Effector memory CD8-positive, alpha-beta T cell (primary cell): ENCODE measurements at regions not wholly inside any gene's neighbourhood (a gene's known extent, or its start where the extent isn't known, plus 50 kb on each side); places are given as distances from the start of the nearest gene placed in this dataset.
"Not testable (repeated sequence)": the region's sequence is repeated elsewhere in the genome, so short reads cannot be mapped to it uniquely, and the experiment has no call there.

Experiments
- ATAC-seq: fragments of 150-1000 bp; cut with Tn5 transposase; replicated peaks from 2 replicates; pipeline ENCODE4 v1.10.0; 2021; ENCODE audit warnings: mild to moderate bottlenecking, moderate library complexity
- DNase-seq, 3 experiments: peaks; one replicate each; pipeline ENCODE4 v3.0.0; 2021
- H3K27ac Mint-ChIP-seq, 2 donors: one replicate each; pipeline ENCODE4 v1.8.0; 2022; ENCODE audit warnings: mild to moderate bottlenecking in 2 of 2, mixed read lengths in 2 of 2, moderate library complexity in 2 of 2
- H3K27me3 Mint-ChIP-seq, 2 donors: one replicate each; pipeline ENCODE4 v1.8.0; 2022; ENCODE audit warnings: mixed read lengths in 2 of 2
- H3K36me3 Mint-ChIP-seq: one replicate; pipeline ENCODE4 v1.8.0; 2022; ENCODE audit warnings: mild to moderate bottlenecking, moderate library complexity, mixed read lengths; ENCODE audit not compliant: insufficient read depth
- H3K4me1 Mint-ChIP-seq, 2 donors: one replicate each; pipeline ENCODE4 v1.8.0; 2022; ENCODE audit warnings: low read depth in 2 of 2, mixed read lengths in 2 of 2
- H3K4me3 Mint-ChIP-seq, 2 donors: one replicate each; pipeline ENCODE4 v1.8.0; 2022; ENCODE audit warnings: mild to moderate bottlenecking in 2 of 2, mixed read lengths in 2 of 2, moderate library complexity in 2 of 2
- H3K9me3 Mint-ChIP-seq, 2 donors: one replicate each; pipeline ENCODE4 v1.8.0; 2022; ENCODE audit warnings: mixed read lengths in 2 of 2

GRCh38 chr9:21626493-21626892 lies 144.4 kb upstream of the IFNE start:
- H3K4me1 Mint-ChIP-seq, result no peaks in the 10 kb centered on the region
- H3K27me3 Mint-ChIP-seq, result peaks cover 41 to 76% of the 10 kb centered on the region in 2 donors
- no peaks in the 10 kb centered on the region for H3K9me3 Mint-ChIP-seq
- H3K4me3 Mint-ChIP-seq, result no peak overlapping the region
- DNase-seq (no peak), ATAC-seq (no peak)
- no peak overlapping the region for H3K27ac Mint-ChIP-seq
- H3K36me3 Mint-ChIP-seq, result no peaks in the 10 kb centered on the region

DNA sequence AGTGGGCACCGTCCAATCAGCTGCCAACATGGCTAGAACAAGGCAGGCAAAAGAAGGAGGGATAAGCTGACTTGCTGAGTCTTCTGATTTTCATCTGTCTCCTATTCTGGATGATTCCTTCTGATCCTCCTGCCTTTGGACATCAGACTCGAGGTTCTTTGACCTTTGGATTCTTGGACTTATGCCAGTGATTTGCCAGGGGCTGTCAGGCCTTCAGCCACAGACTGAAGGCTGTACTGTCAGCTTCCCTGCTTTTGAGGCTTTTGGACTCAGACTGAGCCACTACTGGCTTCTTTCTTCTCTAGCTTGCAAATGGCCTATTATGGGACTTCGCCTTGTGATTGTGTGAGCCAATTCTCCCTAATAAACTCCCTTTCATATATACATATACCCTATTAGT lies 146.8 kb upstream of the IFNE start:
- not testable (repeated sequence) for DNase-seq, ATAC-seq, H3K27ac Mint-ChIP-seq, H3K4me1 Mint-ChIP-seq, H3K9me3 Mint-ChIP-seq, H3K36me3 Mint-ChIP-seq, H3K4me3 Mint-ChIP-seq
- H3K27me3 Mint-ChIP-seq, result peaks cover 40 to 58% of the 10 kb centered on the region in 2 donors

GRCh38 chr9:21634951-21635350 lies 152.8 kb upstream of the IFNE start:
- no peak for DNase-seq
- H3K27ac Mint-ChIP-seq, result no peak overlapping the region
- H3K27me3 Mint-ChIP-seq, result peaks cover 31 to 34% of the 10 kb centered on the region in 2 donors
- H3K4me3 Mint-ChIP-seq, result no peak overlapping the region
- ATAC-seq, result no peak
- H3K36me3 Mint-ChIP-seq, result peaks cover 3% of the 10 kb centered on the region
- no peaks in the 10 kb centered on the region for H3K9me3 Mint-ChIP-seq
- no peaks in the 10 kb centered on the region for H3K4me1 Mint-ChIP-seq

DNA sequence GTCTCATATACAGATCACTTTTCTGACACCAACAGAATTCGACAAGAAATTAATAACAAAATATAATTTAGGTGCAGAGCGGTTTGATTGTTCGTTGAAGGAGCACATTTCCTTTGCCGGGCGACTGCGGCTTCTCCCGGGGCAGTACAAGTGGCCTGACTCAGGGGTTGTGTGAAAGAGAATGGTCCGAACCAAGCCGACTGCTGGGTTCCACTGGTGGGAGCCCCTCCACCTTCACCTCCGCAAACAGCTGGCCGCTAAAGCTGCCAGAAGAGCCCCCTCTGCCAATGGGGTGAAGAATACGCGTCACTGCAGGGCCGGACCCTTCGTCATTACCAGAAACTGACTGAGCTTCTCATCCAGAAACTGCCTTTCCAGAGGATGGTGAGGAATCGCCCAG lies 156.0 kb upstream of the IFNE start:
- Mint-ChIP-seq H3K9me3 (no peaks in the 10 kb centered on the region), H3K4me3 (no peak overlapping the region), H3K27me3 (peaks cover 15 to 17% of the 10 kb centered on the region in 2 donors), H3K36me3 (peaks cover 3% of the 10 kb centered on the region), H3K4me1 (no peaks in the 10 kb centered on the region), H3K27ac (no peak overlapping the region)
- DNase-seq (no peak), ATAC-seq (no peak)

DNA sequence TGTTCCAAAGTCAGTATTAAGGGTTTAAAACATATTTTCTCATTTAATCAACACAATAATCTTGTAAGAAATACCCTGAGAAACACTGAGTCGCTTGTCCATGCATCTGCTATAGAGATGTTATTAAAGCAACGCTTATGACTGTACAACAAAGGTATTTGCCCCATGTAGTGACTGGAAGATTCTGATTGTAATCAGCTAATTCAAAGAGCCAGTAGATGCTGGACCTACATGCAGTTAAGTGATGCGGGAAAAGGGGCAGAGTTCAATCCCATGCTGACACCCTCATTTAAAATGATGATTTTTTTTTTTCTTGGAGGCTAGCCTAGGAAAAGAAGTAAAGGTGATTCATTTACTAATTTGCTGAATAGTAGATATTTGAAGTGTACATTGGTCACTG lies 149.3 kb upstream of the MTAP start:
- H3K36me3 Mint-ChIP-seq, result no peaks in the 10 kb centered on the region
- no peak for ATAC-seq
- peaks cover 49 to 55% of the 10 kb centered on the region in 2 donors for H3K27me3 Mint-ChIP-seq
- no peak overlapping the region for H3K4me3 Mint-ChIP-seq
- H3K4me1 Mint-ChIP-seq, result no peaks in the 10 kb centered on the region
- DNase-seq, result no peak
- H3K9me3 Mint-ChIP-seq, result peaks cover 5 to 11% of the 10 kb centered on the region in 2 donors
- H3K27ac Mint-ChIP-seq, result no peak overlapping the region

- peaks cover 44 to 55% of the 10 kb centered on the region in 2 donors for H3K27me3 Mint-ChIP-seq
- no peaks in the 10 kb centered on the region for H3K36me3 Mint-ChIP-seq
- no peak overlapping the region for H3K27ac Mint-ChIP-seq
- H3K4me1 Mint-ChIP-seq, result no peaks in the 10 kb centered on the region
- DNase-seq (no peak), ATAC-seq (no peak)
- no peak overlapping the region for H3K4me3 Mint-ChIP-seq
- peaks cover 5 to 7% of the 10 kb centered on the region in 2 donors for H3K9me3 Mint-ChIP-seq
Observed at GRCh38 chr9:21653589-21653988, 148.8 kb upstream of the MTAP start.

GRCh38 chr9:21656776-21657674 lies 145.4 kb upstream of the MTAP start:
- no peak for ATAC-seq
- peaks cover 18 to 42% of the 10 kb centered on the region in 2 donors for H3K27me3 Mint-ChIP-seq
- H3K4me3 Mint-ChIP-seq, result no peak overlapping the region
- H3K9me3 Mint-ChIP-seq, result no peaks in the 10 kb centered on the region
- H3K27ac Mint-ChIP-seq, result no peak overlapping the region
- no peaks in the 10 kb centered on the region for H3K36me3 Mint-ChIP-seq
- DNase-seq, result no peak
- no peaks in the 10 kb centered on the region for H3K4me1 Mint-ChIP-seq

- H3K9me3 Mint-ChIP-seq, result no peaks in the 10 kb centered on the region
- no peaks in the 10 kb centered on the region for H3K4me1 Mint-ChIP-seq
- DNase-seq (no peak), ATAC-seq (no peak)
- H3K27me3 Mint-ChIP-seq, result peaks cover 19 to 36% of the 10 kb centered on the region in 2 donors
- H3K36me3 Mint-ChIP-seq, result no peaks in the 10 kb centered on the region
- no peak overlapping the region for H3K27ac Mint-ChIP-seq
- H3K4me3 Mint-ChIP-seq, result no peak overlapping the region
Observed at GRCh38 chr9:21657966-21658667, 144.3 kb upstream of the MTAP start.

DNA sequence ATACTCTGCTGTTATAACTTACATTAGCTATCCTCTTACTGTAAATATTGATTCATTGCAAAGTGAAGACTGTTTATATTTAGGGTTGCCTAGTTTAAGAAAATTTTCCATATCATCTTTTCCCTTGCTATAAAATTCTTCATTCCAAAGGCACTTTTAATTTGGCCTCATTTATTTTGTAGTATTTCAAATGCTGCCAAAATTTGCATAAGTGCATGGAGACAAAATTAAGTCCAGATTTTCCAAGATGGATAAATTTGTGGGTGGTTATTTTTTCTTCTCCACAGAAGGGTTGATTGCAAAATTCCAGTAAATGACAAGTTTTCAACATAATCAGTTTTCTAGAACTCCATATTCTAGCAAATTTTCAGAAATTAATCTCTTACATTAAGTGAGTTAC lies 141.5 kb upstream of the MTAP start:
- Mint-ChIP-seq H3K27me3 (peaks cover 24 to 39% of the 10 kb centered on the region in 2 donors), H3K27ac (no peak overlapping the region), H3K4me1 (no peaks in the 10 kb centered on the region), H3K4me3 (no peak overlapping the region), H3K9me3 (no peaks in the 10 kb centered on the region), H3K36me3 (no peaks in the 10 kb centered on the region)
- ATAC-seq, result no peak
- no peak for DNase-seq

DNA sequence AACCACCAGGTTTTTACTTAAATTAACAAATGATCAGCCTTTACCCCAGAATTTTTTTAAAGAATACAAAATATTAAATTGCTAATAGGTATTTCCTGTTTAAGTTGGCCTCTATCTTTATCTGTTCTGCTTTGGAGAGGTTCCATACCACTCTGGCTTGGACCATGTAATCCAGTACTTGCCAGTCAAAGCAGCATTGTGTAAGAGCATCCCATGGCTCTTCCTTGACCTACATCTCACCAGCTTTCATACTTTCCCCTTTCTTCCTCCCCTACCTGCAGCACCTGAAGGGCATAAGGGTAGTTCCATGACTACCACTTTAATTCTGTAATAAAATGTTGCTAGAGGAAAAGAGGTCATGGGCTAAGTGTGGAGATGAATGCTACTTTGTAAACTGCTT lies 140.8 kb upstream of the MTAP start:
- ATAC-seq (no peak), DNase-seq (no peak)
- no peaks in the 10 kb centered on the region for H3K36me3 Mint-ChIP-seq
- H3K9me3 Mint-ChIP-seq, result no peaks in the 10 kb centered on the region
- H3K27me3 Mint-ChIP-seq, result peaks cover 24 to 32% of the 10 kb centered on the region in 2 donors
- no peak overlapping the region for H3K4me3 Mint-ChIP-seq
- H3K27ac Mint-ChIP-seq, result no peak overlapping the region
- no peaks in the 10 kb centered on the region for H3K4me1 Mint-ChIP-seq

DNA sequence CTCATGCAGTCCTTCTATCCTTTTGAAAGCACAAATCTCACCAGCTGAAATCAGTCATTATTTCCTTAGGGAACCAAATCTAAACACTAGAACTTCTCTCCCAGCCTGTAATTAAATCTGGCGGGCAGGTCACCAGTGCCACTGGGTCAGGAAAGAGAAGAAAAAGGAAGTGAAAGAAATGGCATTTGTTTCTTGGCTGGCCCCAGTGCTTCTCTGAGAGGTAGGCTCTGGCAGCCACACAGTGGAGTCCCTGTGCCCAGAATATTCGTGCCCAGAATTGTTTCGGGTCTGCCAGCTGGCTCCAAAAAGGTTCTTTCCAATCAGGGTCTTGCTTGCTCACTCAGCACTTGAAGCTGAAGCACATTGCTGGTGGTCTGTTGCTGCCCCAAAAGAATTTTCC lies 133.9 kb upstream of the MTAP start:
- DNase-seq, result no peak
- no peaks in the 10 kb centered on the region for H3K36me3 Mint-ChIP-seq
- H3K4me1 Mint-ChIP-seq, result peaks cover 4 to 7% of the 10 kb centered on the region in 2 donors
- no peaks in the 10 kb centered on the region for H3K9me3 Mint-ChIP-seq
- H3K4me3 Mint-ChIP-seq, result no peak overlapping the region
- H3K27ac Mint-ChIP-seq, result no peak overlapping the region
- ATAC-seq, result no peak
- H3K27me3 Mint-ChIP-seq, result peaks cover 9 to 16% of the 10 kb centered on the region in 2 donors

DNA sequence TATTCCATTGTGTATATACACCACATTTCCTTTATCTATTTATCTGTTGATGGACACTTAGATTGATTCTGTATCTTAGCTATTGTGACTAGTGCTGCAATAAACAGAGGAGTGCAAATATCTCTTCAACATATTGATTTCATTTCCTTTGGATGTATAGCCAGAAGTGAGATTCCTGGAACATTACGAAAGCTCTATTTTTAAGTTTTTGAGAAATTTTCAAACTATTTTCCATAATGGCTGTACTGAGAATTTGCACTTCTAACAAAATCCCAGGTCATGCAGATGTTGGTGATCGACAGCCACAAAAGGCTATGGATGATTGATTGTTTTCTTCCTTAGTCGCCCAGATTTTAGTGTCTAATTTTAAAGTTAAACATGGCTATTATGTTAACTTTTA lies 132.7 kb upstream of the MTAP start:
- ATAC-seq (no peak), DNase-seq (no peak)
- peaks cover 0 to 16% of the 10 kb centered on the region in 2 donors for H3K27me3 Mint-ChIP-seq
- H3K4me3 Mint-ChIP-seq, result no peak overlapping the region
- no peak overlapping the region for H3K27ac Mint-ChIP-seq
- H3K4me1 Mint-ChIP-seq, result peaks cover 4 to 7% of the 10 kb centered on the region in 2 donors
- H3K9me3 Mint-ChIP-seq, result no peaks in the 10 kb centered on the region
- H3K36me3 Mint-ChIP-seq, result no peaks in the 10 kb centered on the region

- no peak overlapping the region for H3K27ac Mint-ChIP-seq
- no peak overlapping the region for H3K4me3 Mint-ChIP-seq
- DNase-seq (no peak), ATAC-seq (peak; percentile 49)
- H3K36me3 Mint-ChIP-seq, result no peaks in the 10 kb centered on the region
- peaks cover 4 to 7% of the 10 kb centered on the region in 2 donors for H3K4me1 Mint-ChIP-seq
- no peaks in the 10 kb centered on the region for H3K9me3 Mint-ChIP-seq
- peaks cover 0 to 19% of the 10 kb centered on the region in 2 donors for H3K27me3 Mint-ChIP-seq
Observed at GRCh38 chr9:21670374-21670773, 132.1 kb upstream of the MTAP start.

- no peak for ATAC-seq
- no peaks in the 10 kb centered on the region for H3K36me3 Mint-ChIP-seq
- H3K27ac Mint-ChIP-seq, result no peak overlapping the region
- H3K27me3 Mint-ChIP-seq, result peaks cover 0 to 19% of the 10 kb centered on the region in 2 donors
- H3K4me3 Mint-ChIP-seq, result no peak overlapping the region
- no peak for DNase-seq
- peaks cover 4 to 7% of the 10 kb centered on the region in 2 donors for H3K4me1 Mint-ChIP-seq
- no peaks in the 10 kb centered on the region for H3K9me3 Mint-ChIP-seq
Observed at GRCh38 chr9:21672140-21672539, 130.3 kb upstream of the MTAP start.
